Tibial nerve (tissue), 3 donors: ENCODE measurements at regions not wholly inside any gene's neighbourhood (a gene's known extent, or its start where the extent isn't known, plus 50 kb on each side); places are given as distances from the start of the nearest gene placed in this dataset.

Source experiments
- POLR2A ChIP-seq, 2 donors: fragments of 450-650 bp; IDR thresholded peaks; one replicate each; pipeline ENCODE4 v1.6.1; 2017; ENCODE audit warnings: antibody characterized with exemption in 2 of 2, mild to moderate bottlenecking in 2 of 2, moderate library complexity in 2 of 2
- TF ChIP-seq, protein P1 (sequence below), 5 experiments: fragments of 200-600 bp in 3 of 5; fragments of 450-650 bp in 2 of 5; sonication (generic) in 3 of 5; IDR thresholded peaks; one replicate each; pipeline ENCODE4 v1.5.1; 2016 to 2019; ENCODE audit warnings: antibody characterized with exemption in 5 of 5, mild to moderate bottlenecking in 3 of 5, moderate library complexity in 2 of 5

GRCh38 chr10:37439826-37440225 is 314.4 kb downstream of the ANKRD30A start:
- no peak for TF ChIP-seq POLR2A (IDR thresholded peaks at IDR 0.05)
- TF ChIP-seq, protein P1, sequence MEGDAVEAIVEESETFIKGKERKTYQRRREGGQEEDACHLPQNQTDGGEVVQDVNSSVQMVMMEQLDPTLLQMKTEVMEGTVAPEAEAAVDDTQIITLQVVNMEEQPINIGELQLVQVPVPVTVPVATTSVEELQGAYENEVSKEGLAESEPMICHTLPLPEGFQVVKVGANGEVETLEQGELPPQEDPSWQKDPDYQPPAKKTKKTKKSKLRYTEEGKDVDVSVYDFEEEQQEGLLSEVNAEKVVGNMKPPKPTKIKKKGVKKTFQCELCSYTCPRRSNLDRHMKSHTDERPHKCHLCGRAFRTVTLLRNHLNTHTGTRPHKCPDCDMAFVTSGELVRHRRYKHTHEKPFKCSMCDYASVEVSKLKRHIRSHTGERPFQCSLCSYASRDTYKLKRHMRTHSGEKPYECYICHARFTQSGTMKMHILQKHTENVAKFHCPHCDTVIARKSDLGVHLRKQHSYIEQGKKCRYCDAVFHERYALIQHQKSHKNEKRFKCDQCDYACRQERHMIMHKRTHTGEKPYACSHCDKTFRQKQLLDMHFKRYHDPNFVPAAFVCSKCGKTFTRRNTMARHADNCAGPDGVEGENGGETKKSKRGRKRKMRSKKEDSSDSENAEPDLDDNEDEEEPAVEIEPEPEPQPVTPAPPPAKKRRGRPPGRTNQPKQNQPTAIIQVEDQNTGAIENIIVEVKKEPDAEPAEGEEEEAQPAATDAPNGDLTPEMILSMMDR (IDR thresholded peaks at IDR 0.05) = no peak
